ENCODE measurements at regions not wholly inside any gene's neighbourhood (a gene's known extent, or its start where the extent isn't known, plus 50 kb on each side); places are given as distances from the start of the nearest gene placed in this dataset.

DNA sequence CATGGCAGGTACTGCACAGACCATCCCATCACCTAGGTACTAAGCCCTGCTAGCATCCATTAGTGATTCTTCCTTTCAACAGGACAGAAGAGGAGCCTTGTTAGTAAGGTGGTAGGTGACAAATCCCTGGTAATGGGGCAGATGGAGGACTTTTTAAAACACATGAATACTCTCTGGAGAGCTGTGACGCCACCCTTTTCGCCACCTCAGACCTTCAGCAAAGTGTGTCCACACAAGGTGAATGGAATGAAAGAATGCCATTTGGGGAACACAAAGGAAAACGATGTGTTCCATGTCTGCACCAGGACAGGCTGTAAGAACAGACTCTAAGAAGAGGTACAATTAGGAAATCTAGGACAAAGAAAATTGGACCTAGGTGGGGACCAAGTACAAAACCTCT, 110.5 kb upstream of the CARMIL1 start:
- Histone ChIP-seq H3K23me2 (ENCODE audit: low read depth, low read length) (no peaks in the 10 kb centered on the region; the same call in 1 of the 2 replicates), H3K79me2 (ENCODE audit: control insufficient read depth in 1 of 2, insufficient read depth in 2 of 2, low read length in 2 of 2) (no peaks in the 10 kb centered on the region), H3K14ac (ENCODE audit: insufficient read length) (no peak overlapping the region), H3K27ac (ENCODE audit: low read depth, low read length) (no peak overlapping the region), H3K56ac (replicated peaks; ENCODE audit: insufficient read length, low read depth, low read length) (no peak overlapping the region), H3K4ac (replicated peaks; ENCODE audit: insufficient read length, low read depth, low read length) (no peak overlapping the region), H2BK5ac (ENCODE audit: low read depth, low read length) (no peak overlapping the region), H4K91ac (replicated peaks; ENCODE audit: insufficient read length, low read length) (no peak overlapping the region), H4K8ac (ENCODE audit: extremely low read depth, insufficient read depth, low read length) (no peak overlapping the region), H3K79me1 (ENCODE audit: low read depth, low read length) (no peaks in the 10 kb centered on the region), H4K20me1 (replicated peaks in 1 of 2; ENCODE audit: control insufficient read depth in 1 of 2, insufficient read depth in 2 of 2, low read length in 2 of 2) (no peaks in the 10 kb centered on the region), H3K9me3 (ENCODE audit: insufficient read depth in 2 of 2, low read depth in 1 of 2, low read length in 1 of 2) (no peaks in the 10 kb centered on the region), H3K18ac (ENCODE audit: extremely low read depth, low read length) (no peak overlapping the region), H3K4me1 (replicated peaks in 1 of 4; ENCODE audit: control insufficient read depth in 3 of 4, insufficient read depth in 4 of 4, low read length in 3 of 4) (no peaks in the 10 kb centered on the region), H3K27me3 (replicated peaks in 1 of 4; ENCODE audit: control insufficient read depth in 3 of 4, extremely low read depth in 1 of 4, insufficient read depth in 3 of 4, low read length in 3 of 4) (no peaks in the 10 kb centered on the region), H2BK15ac (ENCODE audit: low read length) (no peak overlapping the region), H2AFZ (ENCODE audit: low read length) (no peak overlapping the region), H2AK5ac (ENCODE audit: low read depth, low read length) (no peak overlapping the region), H3K23ac (ENCODE audit: insufficient read length) (no peak overlapping the region), H2BK20ac (ENCODE audit: low read length) (no peak overlapping the region), H3K9ac (replicated peaks in 1 of 4; ENCODE audit: extremely low read depth in 1 of 4, low read depth in 3 of 4, low read length in 3 of 4) (no peak overlapping the region), H3K4me3 (ENCODE audit: extremely low read depth in 1 of 4, insufficient read depth in 2 of 4, low read depth in 3 of 4, low read length in 4 of 4) (no peak overlapping the region), H2BK120ac (replicated peaks; ENCODE audit: low read depth, low read length) (no peak overlapping the region), H4K5ac (ENCODE audit: insufficient read length, low read depth, low read length) (no peak overlapping the region), H2BK12ac (ENCODE audit: low read depth, low read length) (no peak overlapping the region), H3K36me3 (ENCODE audit: control insufficient read depth in 2 of 4, insufficient read depth in 4 of 4, low read length in 3 of 4) (no peaks in the 10 kb centered on the region), H3K4me2 (ENCODE audit: insufficient read depth in 1 of 2, low read depth in 2 of 2, low read length in 2 of 2) (no peak overlapping the region)
- DNase-seq (ENCODE audit: low read depth in 1 of 2, low spot score in 2 of 2) (no peak), FAIRE-seq (no peak)
- no peak for TF ChIP-seq ZNF274 (IDR thresholded peaks at IDR 0.05; ENCODE audit: borderline replicate concordance, extremely low read depth, low read length)
- no peak for TF ChIP-seq GTF2F1 (IDR thresholded peaks at IDR 0.05; ENCODE audit: borderline replicate concordance, low read depth, low read length)
- no peak for TF ChIP-seq CEBPB (IDR thresholded peaks at IDR 0.05; ENCODE audit: low read depth, low read length)
- no peak for TF ChIP-seq TEAD4 (IDR thresholded peaks at IDR 0.05; ENCODE audit: low read depth, low read length)
- no peak for TF ChIP-seq CBX5 (IDR thresholded peaks at IDR 0.05; ENCODE audit: low read depth, low read length)
- no peak for TF ChIP-seq RAD21 (IDR thresholded peaks at IDR 0.05 in 1 of 2, conservative IDR thresholded peaks at IDR 0.05 in 1 of 2; ENCODE audit: low read depth in 2 of 2, low read length in 2 of 2)
- TF ChIP-seq, protein P1, sequence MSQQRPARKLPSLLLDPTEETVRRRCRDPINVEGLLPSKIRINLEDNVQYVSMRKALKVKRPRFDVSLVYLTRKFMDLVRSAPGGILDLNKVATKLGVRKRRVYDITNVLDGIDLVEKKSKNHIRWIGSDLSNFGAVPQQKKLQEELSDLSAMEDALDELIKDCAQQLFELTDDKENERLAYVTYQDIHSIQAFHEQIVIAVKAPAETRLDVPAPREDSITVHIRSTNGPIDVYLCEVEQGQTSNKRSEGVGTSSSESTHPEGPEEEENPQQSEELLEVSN (IDR thresholded peaks at IDR 0.05): no peak
- TF ChIP-seq EP300 (IDR thresholded peaks at IDR 0.05; ENCODE audit: borderline replicate concordance in 1 of 2, low read depth in 2 of 2, low read length in 2 of 2): no peak
- TF ChIP-seq JUND (IDR thresholded peaks at IDR 0.05; ENCODE audit: low read length): no peak
- no peak for TF ChIP-seq FOSL1 (IDR thresholded peaks at IDR 0.05; ENCODE audit: insufficient read depth, low read depth, low read length)
- no peak for TF ChIP-seq SIN3A (conservative IDR thresholded peaks at IDR 0.05 in 1 of 2, IDR thresholded peaks at IDR 0.05 in 1 of 2; ENCODE audit: low read depth in 1 of 2, low read length in 2 of 2)
- ChIA-PET CTCF (ENCODE audit: partially characterized antibody) (no interaction called here), POLR2A (ENCODE audit: partially characterized antibody) (no interaction called here)
- WGBS, 2 experiments (ENCODE audit: extremely low coverage in 1 of 2, insufficient coverage in 1 of 2, insufficient read length in 1 of 2, insufficient replicate concordance in 2 of 2, low coverage in 1 of 2, low lambda C conversion rate in 2 of 2, missing lambda C conversion rate in 1 of 2): 86% methylated on average over 3 of the region's 3 CpGs; no CpG with 5 or more reads in 1 of the 2 experiments

Data from H1 (cell line).